HG03460 (cell line): ENCODE measurements at regions not wholly inside any gene's neighbourhood (a gene's known extent, or its start where the extent isn't known, plus 50 kb on each side); places are given as distances from the start of the nearest gene placed in this dataset.
"Not testable (repeated sequence)": the region's sequence is repeated elsewhere in the genome, so short reads cannot be mapped to it uniquely, and the experiment has no call there.

Experiments
- ATAC-seq: cut with Tn5 transposase; IDR thresholded peaks from one replicate; pipeline ENCODE4 v1.9.1; 2021; ENCODE audit not compliant: unreplicated experiment

DNA sequence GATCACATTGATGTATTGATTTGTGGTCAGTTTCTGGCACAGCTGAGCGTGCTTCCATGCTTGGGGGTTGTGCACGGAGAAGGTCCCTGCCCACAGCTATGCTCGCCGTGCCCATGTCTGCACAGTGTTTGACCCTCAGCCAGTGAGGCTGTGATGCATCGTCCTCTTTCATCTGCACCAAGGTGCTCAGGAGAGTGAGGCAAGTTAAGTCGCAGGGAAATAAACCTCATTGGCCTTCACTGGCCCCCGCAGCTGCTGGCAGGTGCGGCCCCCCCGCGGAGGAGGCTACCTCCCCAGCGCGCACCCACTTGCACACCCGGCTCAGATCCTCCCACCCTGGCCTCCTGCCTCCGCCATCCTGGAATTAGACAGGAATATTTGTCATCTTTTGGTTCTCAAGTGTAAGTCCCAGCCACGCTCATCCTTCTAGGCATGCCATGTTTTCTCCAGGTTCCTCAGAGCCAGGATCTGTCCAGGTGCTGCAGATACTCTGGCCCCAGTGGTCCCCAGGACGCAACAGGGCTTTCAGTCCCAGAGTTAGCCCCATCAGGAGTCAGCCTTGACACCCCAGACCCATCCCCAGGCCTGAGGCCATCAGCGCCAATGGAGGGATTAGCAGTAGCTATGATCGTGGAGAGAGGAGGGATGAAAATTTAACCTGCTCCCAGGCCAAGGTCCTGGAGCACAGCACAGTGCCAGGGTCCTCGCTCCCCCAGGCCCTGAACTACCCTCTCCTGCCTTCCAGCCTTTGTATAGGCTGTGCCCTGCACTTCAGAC, 93.7 kb downstream of the OAT start:
- ATAC-seq, result no peak

DNA sequence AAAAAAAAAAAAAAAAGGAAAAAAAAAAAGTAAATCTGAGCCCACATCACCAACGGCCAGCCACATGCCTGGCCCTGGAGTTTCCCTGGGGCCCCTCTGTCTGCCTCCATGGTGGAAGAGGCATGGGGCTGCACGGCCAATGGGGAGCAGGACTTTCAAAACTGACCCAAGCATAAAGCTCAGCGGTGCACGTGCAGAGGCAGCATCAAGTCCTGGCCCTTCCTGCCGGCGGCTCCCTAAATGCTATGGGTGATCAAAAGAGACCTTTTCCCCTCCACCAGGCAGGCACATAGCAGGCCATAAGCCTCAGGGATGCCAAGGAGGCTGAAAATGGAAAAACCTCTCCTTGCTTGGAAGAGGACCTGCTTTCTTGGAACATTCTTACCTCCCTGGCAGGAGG, 94.3 kb downstream of the OAT start:
- no peak for ATAC-seq

- no peak for ATAC-seq
Measured at GRCh38 chr10:124323806-124324205, 94.9 kb downstream of the OAT start.

GRCh38 chr10:124323111-124323725, 95.5 kb downstream of the OAT start:
- ATAC-seq, result no peak

- ATAC-seq, result no peak
Measured at GRCh38 chr10:124322191-124322980, 96.3 kb downstream of the OAT start.

DNA sequence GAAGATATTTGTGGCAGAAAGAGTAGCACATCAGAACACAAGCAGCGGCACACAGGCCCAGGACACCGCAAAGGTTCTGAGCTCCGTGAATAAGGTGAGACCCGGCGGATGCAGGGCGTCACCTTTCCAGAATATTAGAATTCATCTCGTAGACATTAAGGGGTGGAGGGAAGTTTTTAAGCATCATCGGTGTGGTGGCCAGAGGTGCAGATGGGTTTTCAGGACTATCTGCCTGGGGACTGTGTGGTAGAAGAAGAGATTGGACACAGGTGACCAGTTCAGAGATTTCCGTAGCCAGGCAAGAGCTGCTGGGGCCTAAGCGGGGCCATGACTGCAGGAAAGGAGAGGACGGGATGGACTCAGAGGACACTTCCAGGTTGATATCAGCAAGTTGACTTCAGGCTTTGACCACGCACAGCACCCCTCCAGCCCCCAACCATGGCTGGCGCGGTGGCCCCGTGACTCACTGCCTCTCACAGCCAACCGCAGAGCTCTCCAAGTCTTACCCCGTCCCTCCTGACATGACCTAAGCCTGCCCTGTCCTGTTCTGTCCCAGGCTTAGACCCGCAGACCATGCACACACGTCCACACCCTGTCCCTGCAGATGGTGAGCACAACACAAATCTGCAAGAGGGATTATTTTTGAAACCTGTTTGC, 97.2 kb downstream of the OAT start:
- no peak for ATAC-seq

GRCh38 chr10:124320778-124321432, 97.8 kb downstream of the OAT start:
- ATAC-seq, result no peak

GRCh38 chr10:124319926-124320391, 98.8 kb downstream of the OAT start:
- ATAC-seq, result no peak

- ATAC-seq, result not testable (repeated sequence)
Measured at GRCh38 chr10:124319520-124319919, 99.2 kb downstream of the OAT start.

DNA sequence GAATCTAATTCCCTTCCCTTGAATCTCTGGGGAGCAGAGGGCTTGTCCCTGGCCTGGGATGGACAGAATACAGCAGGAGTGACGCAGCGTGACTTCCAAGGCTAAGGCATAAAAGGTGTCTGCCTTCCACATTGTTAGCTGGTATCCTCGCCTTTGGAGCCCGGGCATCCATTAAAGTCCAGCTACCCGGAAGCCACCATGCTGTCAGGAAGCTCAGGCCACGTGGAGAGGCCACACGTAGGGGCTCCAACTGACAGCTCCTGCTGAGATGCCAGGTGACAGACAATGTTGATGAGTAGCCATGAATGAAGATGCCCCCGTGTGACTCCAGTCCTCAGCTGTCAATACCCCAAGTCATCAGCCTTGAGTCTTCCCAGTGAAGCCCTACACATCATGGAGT, 99.9 kb downstream of the OAT start:
- no peak for ATAC-seq

DNA sequence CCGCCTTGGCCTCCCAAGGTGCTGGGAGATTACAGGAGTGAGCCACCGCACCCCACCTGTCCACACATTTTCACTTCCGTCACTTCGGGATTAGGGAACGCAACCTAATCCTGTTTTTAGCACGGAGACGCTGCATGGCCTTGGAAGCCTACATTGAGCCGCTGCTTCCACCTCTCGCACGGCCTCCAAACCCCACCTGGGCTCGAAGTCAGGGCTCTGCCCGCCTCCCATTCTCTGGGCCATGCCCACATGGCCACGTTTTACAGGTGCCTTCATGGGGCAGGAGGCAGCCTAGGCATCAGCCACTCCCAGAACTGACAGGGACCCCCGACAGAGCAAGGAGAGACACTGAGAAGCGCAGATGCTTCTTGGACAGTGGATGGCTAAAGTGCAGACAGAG, 100.6 kb downstream of the OAT start:
- ATAC-seq, result no peak

- ATAC-seq, result no peak
Measured at GRCh38 chr10:124316326-124316725, 102.4 kb downstream of the OAT start.

GRCh38 chr10:124315591-124316270, 103.0 kb downstream of the OAT start:
- no peak for ATAC-seq

- no peak for ATAC-seq
Measured at GRCh38 chr10:124313374-124313773, 105.3 kb downstream of the OAT start.

DNA sequence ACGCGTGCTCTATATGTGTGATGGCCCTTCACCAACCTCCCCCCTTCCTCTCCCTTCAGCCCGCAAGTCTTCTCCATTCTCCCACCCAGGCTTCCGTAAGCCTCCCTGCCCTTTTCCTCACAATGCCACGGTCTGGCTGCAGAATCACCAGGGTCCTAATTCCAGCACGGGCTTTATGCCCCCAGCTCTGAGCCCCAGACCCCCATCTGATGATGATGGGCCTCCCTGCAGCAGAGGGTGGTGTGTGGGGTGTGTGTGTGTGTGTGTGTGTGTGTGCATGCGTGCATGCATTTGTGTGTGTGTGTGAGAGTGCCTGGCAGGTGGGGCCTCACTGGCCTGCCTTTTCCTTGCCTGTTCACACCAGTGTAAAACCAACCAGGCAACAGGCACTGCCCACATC, 109.9 kb downstream of the OAT start:
- ATAC-seq, result no peak

DNA sequence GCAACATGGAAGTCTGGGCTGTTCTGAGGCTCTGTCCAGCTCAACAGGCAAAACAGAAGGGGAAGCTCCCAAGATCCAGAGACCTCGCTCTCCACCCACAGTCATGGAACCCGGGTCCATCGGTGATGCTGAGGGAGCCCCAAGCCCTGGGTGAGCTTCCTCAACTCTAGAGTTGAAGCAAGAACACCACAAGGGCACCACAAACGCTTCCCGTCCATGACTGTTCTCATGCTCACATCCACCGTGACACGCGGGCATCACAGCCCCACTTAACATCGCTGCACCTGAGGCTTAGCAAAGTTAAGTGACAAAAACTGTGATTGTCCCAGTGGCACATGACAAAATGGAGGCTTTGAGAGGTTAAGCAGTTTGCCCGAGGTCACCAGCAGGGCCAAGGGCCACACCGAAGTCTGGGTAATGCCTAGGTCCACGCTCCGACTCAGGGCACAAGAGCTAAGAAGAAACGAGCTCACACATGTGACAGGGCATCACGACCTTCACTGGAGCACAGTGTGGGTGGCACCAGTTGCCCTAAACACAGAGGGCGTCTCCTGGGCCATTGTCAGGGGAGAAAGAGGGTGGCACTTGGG, 110.6 kb downstream of the OAT start:
- no peak for ATAC-seq

GRCh38 chr10:124307591-124307990, 111.1 kb downstream of the OAT start:
- no peak for ATAC-seq

DNA sequence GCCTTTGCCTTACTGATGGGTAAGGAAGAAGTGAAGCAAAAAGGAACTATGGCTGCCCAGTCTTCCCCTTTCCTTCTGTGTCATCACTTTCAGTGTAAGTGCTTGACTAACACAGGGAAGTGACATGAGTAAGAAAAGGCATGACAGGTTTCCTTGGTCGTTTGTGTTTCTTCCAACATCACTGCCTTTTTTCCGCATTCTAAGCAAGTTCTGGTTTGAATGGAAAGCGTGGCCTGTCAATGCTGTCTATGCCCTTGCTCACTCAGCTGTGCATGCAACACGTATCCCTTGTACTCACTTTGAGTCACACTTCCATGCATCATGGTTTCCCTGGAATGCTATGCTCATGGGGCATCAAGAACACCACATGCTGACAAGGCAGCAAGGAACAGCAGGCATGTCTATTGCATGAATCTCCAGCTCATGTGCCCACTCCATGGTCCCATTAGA, 111.8 kb downstream of the OAT start:
- no peak for ATAC-seq

- no peak for ATAC-seq
Measured at GRCh38 chr10:124306520-124306919, 112.2 kb downstream of the OAT start.

DNA sequence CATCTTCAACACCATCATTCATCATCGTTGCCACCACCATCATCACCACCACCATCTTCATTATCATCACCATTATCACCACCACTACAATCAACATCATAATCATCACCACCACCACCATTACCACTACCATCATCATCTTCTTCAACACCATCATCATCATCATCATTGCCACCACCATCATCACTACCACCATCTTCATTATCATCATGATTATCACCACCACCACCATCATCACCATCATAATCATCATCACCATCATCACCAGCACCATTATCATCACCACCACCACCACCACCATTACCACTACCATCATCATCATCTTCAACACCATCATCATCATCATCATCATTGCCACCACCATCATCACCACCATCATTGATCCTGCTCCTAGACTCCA, 112.7 kb downstream of the OAT start:
- ATAC-seq, result no peak
